PC-3 (cell line): ENCODE measurements at regions not wholly inside any gene's neighbourhood (a gene's known extent, or its start where the extent isn't known, plus 50 kb on each side); places are given as distances from the start of the nearest gene placed in this dataset.

ENCODE experiments used
- ATAC-seq: fragments of 200-7000 bp; cut with Tn5 transposase; 2 replicates; pipeline ENCODE4 v1.9.1; 2020; ENCODE audit warnings: mild to moderate bottlenecking, moderate library complexity
- BruUV-seq: library from RNA; stranded (reverse); fragments of 400-500 nt; replicated peaks from 2 replicates; lab custom pipeline; 2021; lab: Mats Ljungman, UMichigan
- CTCF ChIA-PET: fragments of 300-600 bp; sonication (Branson Sonifier 250); formaldehyde crosslinking; loops from one replicate; lab custom pipeline; 2022; ENCODE audit warnings: antibody characterized with exemption; lab: Charles Lee
- POLR2A ChIA-PET: fragments of 300-600 bp; sonication (Branson Sonifier 250); formaldehyde crosslinking; loops from one replicate; lab custom pipeline; 2022; ENCODE audit warnings: antibody characterized with exemption; ENCODE audit not compliant: unreplicated experiment; lab: Charles Lee
- DNase-seq: peaks from one replicate; pipeline ENCODE4 v3.0.0-alpha.2; 2015
- H2AFZ ChIP-seq: fragments of 300-600 bp; sonication (generic); 2 replicates; pipeline ENCODE4 v1.6.0; 2016; ENCODE audit warnings: antibody characterized with exemption, low read length
- H3F3A ChIP-seq: fragments of 300-600 bp; sonication (generic); one replicate; pipeline ENCODE4 v1.6.0; 2017; ENCODE audit warnings: antibody characterized with exemption, low read length, control low read depth, mild to moderate bottlenecking; ENCODE audit not compliant: unreplicated experiment
- H3K27ac ChIP-seq: fragments of 300-600 bp; sonication (generic); 2 replicates; pipeline ENCODE4 v1.5.1; 2016; ENCODE audit warnings: mild to moderate bottlenecking, low read length
- H3K27me3 ChIP-seq: fragments of 300-600 bp; sonication (generic); 2 replicates; pipeline ENCODE4 v1.6.1; 2016; ENCODE audit warnings: low read length, mixed read lengths
- H3K36me3 ChIP-seq: fragments of 300-600 bp; sonication (generic); 2 replicates; pipeline ENCODE4 v1.6.1; 2016; ENCODE audit warnings: low read depth, mixed run types, low read length, mixed read lengths
- H3K4me1 ChIP-seq: fragments of 300-600 bp; sonication (generic); 2 replicates; pipeline ENCODE4 v1.5.1; 2016; ENCODE audit warnings: low read length; ENCODE audit not compliant: insufficient read depth
- H3K4me2 ChIP-seq: fragments of 300-600 bp; sonication (generic); 2 replicates; pipeline ENCODE4 v1.6.0; 2016; ENCODE audit warnings: low read length
- H3K4me3 ChIP-seq: fragments of 300-600 bp; sonication (generic); 2 replicates; pipeline ENCODE4 v1.5.1; 2016; ENCODE audit warnings: mild to moderate bottlenecking, low read length, mixed read lengths
- H3K79me2 ChIP-seq: fragments of 300-600 bp; sonication (generic); 2 replicates; pipeline ENCODE4 v1.6.1; 2017; ENCODE audit warnings: low read length, mixed read lengths
- H3K9ac ChIP-seq: fragments of 300-600 bp; sonication (generic); 2 replicates; pipeline ENCODE4 v1.6.0; 2016; ENCODE audit warnings: mild to moderate bottlenecking, low read length
- H3K9me2 ChIP-seq: fragments of 300-600 bp; sonication (generic); replicated peaks from 2 replicates; pipeline ENCODE4 v1.6.1; 2016; ENCODE audit warnings: mixed run types, low read length, mixed read lengths
- H3K9me3 ChIP-seq: fragments of 300-600 bp; sonication (generic); 2 replicates; pipeline ENCODE4 v1.6.1; 2016; ENCODE audit warnings: low read length, mixed read lengths
- H4K20me1 ChIP-seq: fragments of 300-600 bp; sonication (generic); 2 replicates; pipeline ENCODE4 v1.6.1; 2016; ENCODE audit warnings: low read length, mixed read lengths
- EZH2 ChIP-seq: fragments of 300-600 bp; sonication (generic); IDR thresholded peaks from one replicate; pipeline ENCODE4 v1.6.1; 2017; ENCODE audit warnings: antibody characterized with exemption, mild to moderate bottlenecking, low read length; ENCODE audit not compliant: unreplicated experiment
- EZH2phosphoT487 ChIP-seq: fragments of 300-600 bp; sonication (generic); IDR thresholded peaks from 2 replicates; pipeline ENCODE4 v1.6.1; 2018; ENCODE audit warnings: mild to moderate bottlenecking, antibody characterized with exemption, low read length, borderline replicate concordance
- intact Hi-C: fragments of 100-400 bp; cut with micrococcal nuclease; formaldehyde crosslinking; loops from 2 replicates; pipeline ENCODE4 v1.9.0; 2023
- TF ChIP-seq, protein P1 (sequence below): fragments of 300-600 bp; sonication (generic); conservative IDR thresholded peaks from 2 replicates; pipeline ENCODE4 v1.5.1; 2017; ENCODE audit warnings: antibody characterized with exemption, low read depth, mild to moderate bottlenecking, low read length

GRCh38 chr19:30625947-30626625, 253.9 kb downstream of the ZNF536 start:
- DNase-seq (no peak), ATAC-seq (no peak)
- BruUV-seq, result no TSS peak
- no peaks in the 10 kb centered on the region for H3K9me2 ChIP-seq
- intact Hi-C loops, result no loop called here
- no peaks in the 10 kb centered on the region for H4K20me1 ChIP-seq
- H2AFZ ChIP-seq, result no peak overlapping the region
- H3K27ac ChIP-seq, result no peak overlapping the region
- no peaks in the 10 kb centered on the region for H3K4me1 ChIP-seq
- no peak overlapping the region for H3K4me2 ChIP-seq
- no peaks in the 10 kb centered on the region for H3K27me3 ChIP-seq
- ChIA-PET CTCF (no interaction called here), POLR2A (no interaction called here)
- TF ChIP-seq EZH2 (no peak), EZH2phosphoT487 (no peak)
- TF ChIP-seq, protein P1, sequence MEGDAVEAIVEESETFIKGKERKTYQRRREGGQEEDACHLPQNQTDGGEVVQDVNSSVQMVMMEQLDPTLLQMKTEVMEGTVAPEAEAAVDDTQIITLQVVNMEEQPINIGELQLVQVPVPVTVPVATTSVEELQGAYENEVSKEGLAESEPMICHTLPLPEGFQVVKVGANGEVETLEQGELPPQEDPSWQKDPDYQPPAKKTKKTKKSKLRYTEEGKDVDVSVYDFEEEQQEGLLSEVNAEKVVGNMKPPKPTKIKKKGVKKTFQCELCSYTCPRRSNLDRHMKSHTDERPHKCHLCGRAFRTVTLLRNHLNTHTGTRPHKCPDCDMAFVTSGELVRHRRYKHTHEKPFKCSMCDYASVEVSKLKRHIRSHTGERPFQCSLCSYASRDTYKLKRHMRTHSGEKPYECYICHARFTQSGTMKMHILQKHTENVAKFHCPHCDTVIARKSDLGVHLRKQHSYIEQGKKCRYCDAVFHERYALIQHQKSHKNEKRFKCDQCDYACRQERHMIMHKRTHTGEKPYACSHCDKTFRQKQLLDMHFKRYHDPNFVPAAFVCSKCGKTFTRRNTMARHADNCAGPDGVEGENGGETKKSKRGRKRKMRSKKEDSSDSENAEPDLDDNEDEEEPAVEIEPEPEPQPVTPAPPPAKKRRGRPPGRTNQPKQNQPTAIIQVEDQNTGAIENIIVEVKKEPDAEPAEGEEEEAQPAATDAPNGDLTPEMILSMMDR, result no peak
- H3K9me3 ChIP-seq, result no peaks in the 10 kb centered on the region
- H3K9ac ChIP-seq, result no peak overlapping the region
- no peak overlapping the region for H3K4me3 ChIP-seq
- H3K36me3 ChIP-seq, result no peaks in the 10 kb centered on the region
- no peaks in the 10 kb centered on the region for H3F3A ChIP-seq
- H3K79me2 ChIP-seq, result no peaks in the 10 kb centered on the region

GRCh38 chr19:30622276-30622675, 250.1 kb downstream of the ZNF536 start:
- H4K20me1 ChIP-seq, result no peaks in the 10 kb centered on the region
- no peak overlapping the region for H2AFZ ChIP-seq
- no peak overlapping the region for H3K4me3 ChIP-seq
- no peaks in the 10 kb centered on the region for H3K79me2 ChIP-seq
- H3F3A ChIP-seq, result no peaks in the 10 kb centered on the region
- no peaks in the 10 kb centered on the region for H3K27me3 ChIP-seq
- ChIA-PET POLR2A (no interaction called here), CTCF (no interaction called here)
- no peak overlapping the region for H3K4me2 ChIP-seq
- H3K36me3 ChIP-seq, result no peaks in the 10 kb centered on the region
- no peak for TF ChIP-seq EZH2
- no peak for TF ChIP-seq EZH2phosphoT487
- TF ChIP-seq, protein P1, result no peak
- no peak overlapping the region for H3K27ac ChIP-seq
- H3K9me2 ChIP-seq, result no peaks in the 10 kb centered on the region
- no peaks in the 10 kb centered on the region for H3K9me3 ChIP-seq
- ATAC-seq (no peak), DNase-seq (no peak)
- H3K9ac ChIP-seq, result no peak overlapping the region
- BruUV-seq, result no TSS peak
- H3K4me1 ChIP-seq, result no peaks in the 10 kb centered on the region
- intact Hi-C loops, result no loop called here

- BruUV-seq, result no TSS peak
- H3K27ac ChIP-seq, result no peak overlapping the region
- no peaks in the 10 kb centered on the region for H4K20me1 ChIP-seq
- H3K79me2 ChIP-seq, result no peaks in the 10 kb centered on the region
- H3K9ac ChIP-seq, result no peak overlapping the region
- H3K9me2 ChIP-seq, result no peaks in the 10 kb centered on the region
- ChIA-PET POLR2A (no interaction called here), CTCF (no interaction called here)
- no peaks in the 10 kb centered on the region for H3F3A ChIP-seq
- H3K36me3 ChIP-seq, result no peaks in the 10 kb centered on the region
- no peaks in the 10 kb centered on the region for H3K27me3 ChIP-seq
- DNase-seq (no peak), ATAC-seq (no peak)
- TF ChIP-seq, protein P1, result no peak
- TF ChIP-seq EZH2 (no peak), EZH2phosphoT487 (no peak)
- H3K4me3 ChIP-seq, result no peak overlapping the region
- intact Hi-C loops, result no loop called here
- no peaks in the 10 kb centered on the region for H3K9me3 ChIP-seq
- H3K4me2 ChIP-seq, result no peak overlapping the region
- H3K4me1 ChIP-seq, result no peaks in the 10 kb centered on the region
- no peak overlapping the region for H2AFZ ChIP-seq
Observed at GRCh38 chr19:30621326-30621920, 249.2 kb downstream of the ZNF536 start.
